ENCODE measurements at regions not wholly inside any gene's neighbourhood (a gene's known extent, or its start where the extent isn't known, plus 50 kb on each side); places are given as distances from the start of the nearest gene placed in this dataset.
"Not testable (repeated sequence)": the region's sequence is repeated elsewhere in the genome, so short reads cannot be mapped to it uniquely, and the experiment has no call there.

- WGBS, 2 donors, result 60 to 73% methylated on average over 1 of the region's 1 CpG
- no peak for DNase-seq
Observed at GRCh38 chr10:37489658-37490003, 364.2 kb downstream of the ANKRD30A start.

DNA sequence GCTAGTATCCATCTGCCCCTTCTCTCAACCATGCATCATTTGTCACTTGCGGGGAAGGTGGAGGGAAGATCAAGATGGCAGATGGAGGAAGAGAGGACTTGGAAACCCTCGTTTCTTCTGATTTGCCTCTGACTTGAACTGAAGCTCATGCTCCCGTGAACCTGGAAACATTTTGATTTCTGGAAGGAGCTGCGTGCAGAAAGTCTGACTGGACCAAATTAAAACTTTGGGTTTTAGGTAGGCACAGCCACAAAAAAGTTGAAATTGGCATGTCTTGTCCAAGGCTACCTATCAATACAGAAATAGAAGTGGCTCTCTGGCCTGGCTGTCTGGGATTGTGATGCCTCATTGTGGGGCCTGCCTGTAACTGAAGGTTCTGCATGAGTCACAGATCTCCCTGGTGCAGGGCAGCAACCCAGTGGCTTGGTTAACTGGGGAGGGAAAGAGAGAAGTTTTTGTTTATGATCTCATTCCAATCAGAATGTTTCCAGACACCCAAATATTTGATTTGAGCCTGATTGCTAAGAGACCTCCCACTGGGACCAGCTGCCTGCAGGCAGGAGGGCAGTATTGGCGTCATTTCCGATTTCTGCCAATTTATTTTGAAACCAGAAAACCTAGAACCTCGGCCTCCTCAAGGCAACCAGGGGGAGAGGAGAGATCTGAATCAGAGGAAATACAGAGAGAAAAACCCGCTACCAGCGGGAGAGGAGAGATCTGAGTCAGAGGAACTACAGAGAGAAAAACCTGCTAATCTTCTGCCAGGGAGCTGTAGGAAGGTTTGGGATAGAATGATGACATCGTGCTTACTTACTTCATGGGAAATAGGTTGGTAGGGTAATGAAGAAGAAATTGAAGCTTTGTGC lies 363.6 kb downstream of the ANKRD30A start:
- WGBS, 2 donors, result 68 to 73% methylated on average over 9 to 10 of the region's 10 CpGs
- H3K9me3 ChIP-seq, result peaks cover 0 to 15% (median 0%) of the 10 kb centered on the region in 3 donors
- intact Hi-C loops (cut with DNase I), result no loop called here
- no peak for DNase-seq
- no peak for TF ChIP-seq POLR2A (IDR thresholded peaks at IDR 0.05)
- no peak for TF ChIP-seq CTCF (IDR thresholded peaks at IDR 0.05)
- H3K4me1 ChIP-seq, result no peaks in the 10 kb centered on the region
- no peak overlapping the region for H3K4me3 ChIP-seq
- H3K27me3 ChIP-seq, result no peaks in the 10 kb centered on the region
- no peaks in the 10 kb centered on the region for H3K36me3 ChIP-seq
- no peak overlapping the region for H3K27ac ChIP-seq

More at GRCh38 chr10:37489658-37490003, 364.2 kb downstream of the ANKRD30A start:
- Histone ChIP-seq H3K9me3 (peaks cover 0 to 15% (median 0%) of the 10 kb centered on the region in 3 donors), H3K4me3 (no peak overlapping the region), H3K27me3 (no peaks in the 10 kb centered on the region), H3K4me1 (no peaks in the 10 kb centered on the region), H3K27ac (no peak overlapping the region), H3K36me3 (no peaks in the 10 kb centered on the region)
- TF ChIP-seq POLR2A (IDR thresholded peaks at IDR 0.05) (no peak), CTCF (IDR thresholded peaks at IDR 0.05) (no peak)
- intact Hi-C loops (cut with DNase I), result no loop called here

DNA sequence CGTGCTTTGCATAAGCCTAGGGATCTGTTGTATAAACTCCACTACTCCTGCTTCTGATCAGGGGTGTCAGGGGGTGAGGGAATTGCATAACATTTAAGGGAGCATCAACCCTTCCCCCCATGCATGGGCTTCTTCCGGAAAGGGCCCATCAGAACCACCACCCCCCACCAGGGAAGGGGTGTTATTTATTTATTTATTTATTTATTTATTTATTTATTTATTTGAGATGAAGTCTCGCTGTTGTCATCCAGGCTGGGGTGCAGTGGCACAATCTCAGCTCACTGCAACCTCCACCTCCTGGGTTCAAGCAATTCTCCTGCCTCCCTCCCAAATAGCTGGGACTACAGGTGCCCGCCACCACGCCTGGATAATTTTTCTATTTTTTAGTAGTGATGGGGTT lies 355.2 kb downstream of the ANKRD30A start:
- H3K4me3 ChIP-seq; H3K4me1 ChIP-seq; H3K27me3 ChIP-seq; DNase-seq; intact Hi-C loops (cut with DNase I); H3K36me3 ChIP-seq; H3K27ac ChIP-seq: not testable (repeated sequence)
- 82 to 97% methylated on average over 4 to 5 of the region's 5 CpGs for WGBS, 2 donors
- peaks cover 0 to 26% (median 0%) of the 10 kb centered on the region in 3 donors for H3K9me3 ChIP-seq

GRCh38 chr10:37479469-37479868 lies 354.1 kb downstream of the ANKRD30A start:
- Histone ChIP-seq H3K36me3 (no peaks in the 10 kb centered on the region), H3K4me3 (no peak overlapping the region), H3K27me3 (no peaks in the 10 kb centered on the region), H3K4me1 (no peaks in the 10 kb centered on the region), H3K9me3 (peaks cover 0 to 35% (median 0%) of the 10 kb centered on the region in 3 donors), H3K27ac (no peak overlapping the region)
- no peak for TF ChIP-seq POLR2A (IDR thresholded peaks at IDR 0.05)
- no peak for TF ChIP-seq CTCF (IDR thresholded peaks at IDR 0.05)
- intact Hi-C loops (cut with DNase I), result no loop called here
- 78 to 80% methylated on average over 7 of the region's 7 CpGs for WGBS, 2 donors
- no peak for DNase-seq

GRCh38 chr10:37478381-37478780 lies 353.0 kb downstream of the ANKRD30A start:
- TF ChIP-seq POLR2A (IDR thresholded peaks at IDR 0.05), result no peak
- no peak for TF ChIP-seq CTCF (IDR thresholded peaks at IDR 0.05)
- no peak for DNase-seq
- Histone ChIP-seq H3K36me3 (no peaks in the 10 kb centered on the region), H3K27me3 (no peaks in the 10 kb centered on the region), H3K4me1 (no peaks in the 10 kb centered on the region), H3K9me3 (peaks cover 0 to 37% (median 0%) of the 10 kb centered on the region in 3 donors), H3K27ac (no peak overlapping the region), H3K4me3 (no peak overlapping the region)
- WGBS, 2 donors, result 60 to 70% methylated on average over 5 of the region's 5 CpGs
- intact Hi-C loops (cut with DNase I), result no loop called here
